ENCODE measurements at regions not wholly inside any gene's neighbourhood (a gene's known extent, or its start where the extent isn't known, plus 50 kb on each side); places are given as distances from the start of the nearest gene placed in this dataset.
"Not testable (repeated sequence)": the region's sequence is repeated elsewhere in the genome, so short reads cannot be mapped to it uniquely, and the experiment has no call there.

DNA sequence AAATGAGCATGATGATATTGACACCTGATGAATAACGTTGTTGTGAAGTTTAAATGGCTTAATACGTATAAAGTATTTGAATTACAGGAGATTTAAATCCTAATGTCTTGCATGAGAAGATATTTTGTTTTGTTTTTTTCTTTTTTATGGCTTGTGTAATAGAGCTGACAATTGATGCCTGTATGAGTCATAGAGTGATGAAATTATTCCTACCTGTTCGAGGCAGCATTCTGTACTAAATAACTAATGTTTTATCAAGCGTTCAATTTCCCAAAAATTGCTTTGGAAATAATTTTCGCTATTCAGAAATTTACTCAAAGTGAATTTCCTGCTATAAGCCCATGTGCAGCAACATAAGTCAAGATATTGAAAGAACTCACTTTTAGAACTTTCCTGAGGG lies 554.0 kb downstream of the PCDH11X start:
- H2AK9ac ChIP-seq (replicated peaks; ENCODE audit: low read depth, low read length, poor library complexity); H2AK5ac ChIP-seq (ENCODE audit: low read depth, low read length); H3K4me3 ChIP-seq (ENCODE audit: insufficient read depth, low read depth, low read length); H3K27ac ChIP-seq (ENCODE audit: insufficient read depth, low read length); in situ Hi-C loops (cut with MboI; ENCODE audit: low sequenced_read_pairs); H2BK120ac ChIP-seq (ENCODE audit: low read depth, low read length); H3K18ac ChIP-seq (ENCODE audit: low read depth, low read length); BruUV-seq (replicated peaks); H3K9ac ChIP-seq (ENCODE audit: low read depth, low read length); H3K14ac ChIP-seq (replicated peaks; ENCODE audit: low read depth, low read length); H2AFZ ChIP-seq (replicated peaks; ENCODE audit: low read length, poor library complexity); H4K5ac ChIP-seq (ENCODE audit: low read depth, low read length); H3K4me1 ChIP-seq (ENCODE audit: control insufficient read depth, insufficient read depth, low read length); H2BK15ac ChIP-seq (ENCODE audit: low read depth, low read length); intact Hi-C loops (cut with micrococcal nuclease); H3K4me2 ChIP-seq (ENCODE audit: low read depth, low read length); H4K8ac ChIP-seq (ENCODE audit: low read depth in 2 of 2, low read length in 2 of 2); H3K9me3 ChIP-seq (ENCODE audit: control insufficient read depth, insufficient read depth, low read length); ATAC-seq (ENCODE audit: low read depth); DNase-seq; H3K9me1 ChIP-seq (ENCODE audit: insufficient read depth, low read length); H4K20me1 ChIP-seq (ENCODE audit: insufficient read depth, low read length); H3K4ac ChIP-seq (ENCODE audit: low read depth, low read length); dilution Hi-C loops (cut with HindIII; ENCODE audit: low sequenced_read_pairs, unreplicated experiment); H3K27me3 ChIP-seq (ENCODE audit: control insufficient read depth, insufficient read depth, low read length); H2BK20ac ChIP-seq (ENCODE audit: low read depth, low read length); H4K91ac ChIP-seq (ENCODE audit: insufficient read depth, low read depth, low read length); H3K23ac ChIP-seq (ENCODE audit: low read depth, low read length); H3K36me3 ChIP-seq (ENCODE audit: control insufficient read depth, insufficient read depth, low read length); H3K56ac ChIP-seq (ENCODE audit: extremely low read depth, insufficient read depth, low read length); H2BK5ac ChIP-seq (ENCODE audit: low read depth, low read length, poor library complexity, severe bottlenecking); H3K79me1 ChIP-seq (ENCODE audit: low read depth in 1 of 2, low read length in 2 of 2); CTCF ChIA-PET; POLR2A ChIA-PET (ENCODE audit: unreplicated experiment): not testable (repeated sequence)
- WGBS, 2 experiments (ENCODE audit: extremely low coverage in 2 of 2, insufficient read length in 1 of 2), result no CpG with 5 or more reads among the region's 5 CpGs

DNA sequence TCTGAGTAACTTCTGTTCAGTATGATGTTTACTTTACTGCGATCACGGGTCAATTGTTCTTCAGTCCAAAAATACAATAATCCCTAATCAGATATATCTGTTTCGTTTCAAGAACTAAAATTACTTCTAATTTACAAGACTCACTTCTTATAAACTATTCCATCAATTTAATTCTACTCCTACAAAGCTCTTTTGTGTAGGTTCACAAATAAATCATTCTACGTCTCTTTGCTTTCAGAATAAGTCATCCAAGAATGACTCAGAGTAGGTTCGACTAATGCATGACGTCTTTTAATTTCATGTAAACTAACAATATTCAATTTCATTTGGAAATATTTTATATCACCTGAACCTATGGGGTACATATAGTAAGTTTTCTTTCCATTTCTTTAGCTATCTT lies 571.9 kb downstream of the PCDH11X start:
- no CpG with 5 or more reads among the region's 6 CpGs for WGBS, 2 experiments (ENCODE audit: extremely low coverage in 2 of 2, insufficient read length in 1 of 2)
- H3K9me3 ChIP-seq (ENCODE audit: control insufficient read depth, insufficient read depth, low read length); H3K56ac ChIP-seq (ENCODE audit: extremely low read depth, insufficient read depth, low read length); H3K4me3 ChIP-seq (ENCODE audit: insufficient read depth, low read depth, low read length); H3K4me1 ChIP-seq (ENCODE audit: control insufficient read depth, insufficient read depth, low read length); POLR2A ChIA-PET (ENCODE audit: unreplicated experiment); H2AK5ac ChIP-seq (ENCODE audit: low read depth, low read length); H2AK9ac ChIP-seq (replicated peaks; ENCODE audit: low read depth, low read length, poor library complexity); H2BK20ac ChIP-seq (ENCODE audit: low read depth, low read length); DNase-seq; H2BK5ac ChIP-seq (ENCODE audit: low read depth, low read length, poor library complexity, severe bottlenecking); H3K27me3 ChIP-seq (ENCODE audit: control insufficient read depth, insufficient read depth, low read length); H3K79me1 ChIP-seq (ENCODE audit: low read depth in 1 of 2, low read length in 2 of 2); H4K91ac ChIP-seq (ENCODE audit: insufficient read depth, low read depth, low read length); dilution Hi-C loops (cut with HindIII; ENCODE audit: low sequenced_read_pairs, unreplicated experiment); H3K9me1 ChIP-seq (ENCODE audit: insufficient read depth, low read length); BruUV-seq (replicated peaks); H3K18ac ChIP-seq (ENCODE audit: low read depth, low read length); H4K8ac ChIP-seq (ENCODE audit: low read depth in 2 of 2, low read length in 2 of 2); ATAC-seq (ENCODE audit: low read depth); H3K14ac ChIP-seq (replicated peaks; ENCODE audit: low read depth, low read length); H4K5ac ChIP-seq (ENCODE audit: low read depth, low read length); H3K36me3 ChIP-seq (ENCODE audit: control insufficient read depth, insufficient read depth, low read length); in situ Hi-C loops (cut with MboI; ENCODE audit: low sequenced_read_pairs); H3K4me2 ChIP-seq (ENCODE audit: low read depth, low read length); H2AFZ ChIP-seq (replicated peaks; ENCODE audit: low read length, poor library complexity); H2BK120ac ChIP-seq (ENCODE audit: low read depth, low read length); H3K27ac ChIP-seq (ENCODE audit: insufficient read depth, low read length); intact Hi-C loops (cut with micrococcal nuclease); H4K20me1 ChIP-seq (ENCODE audit: insufficient read depth, low read length); CTCF ChIA-PET; H2BK15ac ChIP-seq (ENCODE audit: low read depth, low read length); H3K23ac ChIP-seq (ENCODE audit: low read depth, low read length); H3K4ac ChIP-seq (ENCODE audit: low read depth, low read length); H3K9ac ChIP-seq (ENCODE audit: low read depth, low read length): not testable (repeated sequence)
